ENCODE measurements at regions not wholly inside any gene's neighbourhood (a gene's known extent, or its start where the extent isn't known, plus 50 kb on each side); places are given as distances from the start of the nearest gene placed in this dataset.

DNA sequence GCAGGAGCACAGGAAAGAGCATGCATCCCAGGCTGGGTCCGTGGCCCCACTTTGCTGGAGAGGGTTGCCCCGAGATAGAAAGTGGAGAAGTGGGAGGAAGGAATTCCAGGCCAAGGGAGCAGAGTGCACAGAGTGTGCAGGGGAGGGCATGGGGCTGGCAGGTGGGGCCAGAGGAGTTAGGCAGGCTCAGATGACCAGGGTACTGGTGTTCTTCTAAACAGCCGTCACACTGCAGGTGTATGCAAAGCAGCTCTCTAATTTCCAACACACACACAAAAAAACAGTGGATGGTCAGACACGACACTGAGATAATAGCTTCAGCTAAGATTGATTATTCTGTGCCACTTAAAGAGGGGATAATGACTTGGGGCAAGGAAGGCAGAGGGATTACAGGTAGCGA lies 212.2 kb downstream of the MTRR start:
- Histone ChIP-seq H2AFZ (ENCODE audit: low read depth, low read length) (no peak overlapping the region), H3K9me1 (replicated peaks; ENCODE audit: control insufficient read depth, extremely low read depth, insufficient read depth, low read length) (no peaks in the 10 kb centered on the region), H4K20me1 (replicated peaks; ENCODE audit: control insufficient read depth, extremely low read depth, insufficient read depth, low read length) (no peaks in the 10 kb centered on the region), H3K9me3 (replicated peaks; ENCODE audit: control insufficient read depth, insufficient read depth, low read length) (no peaks in the 10 kb centered on the region), H3K36me3 (ENCODE audit: control insufficient read depth in 2 of 2, extremely low read depth in 1 of 2, insufficient read depth in 2 of 2, low read length in 2 of 2) (no peaks in the 10 kb centered on the region), H3K27ac (ENCODE audit: insufficient read depth, low read depth, low read length) (no peak overlapping the region), H3K4me2 (ENCODE audit: insufficient read depth, low read length) (no peak overlapping the region), H3K4me3 (replicated peaks in 1 of 3; ENCODE audit: insufficient read depth in 1 of 3, low read depth in 1 of 3, low read length in 3 of 3) (no peak overlapping the region), H3K27me3 (ENCODE audit: control insufficient read depth in 2 of 2, insufficient read depth in 2 of 2, low read length in 2 of 2) (no peaks in the 10 kb centered on the region), H3K4me1 (ENCODE audit: control insufficient read depth, extremely low read depth, insufficient read depth, low read length) (no peaks in the 10 kb centered on the region), H3K79me2 (ENCODE audit: control insufficient read depth, insufficient read depth, low read length) (no peaks in the 10 kb centered on the region), H3K9ac (replicated peaks; ENCODE audit: extremely low read depth, insufficient read depth, low read length) (no peak overlapping the region)
- CTCF ChIA-PET = no interaction called here
- POLR2A ChIA-PET = no interaction called here
- intact Hi-C loops (cut with micrococcal nuclease) = no loop called here
- dilution Hi-C loops (cut with MboI; ENCODE audit: extremely low pct_ligation_motif_present, low sequenced_read_pairs) = no loop called here
- DNase-seq (ENCODE audit: low read depth, low spot score) = no peak
- no TSS peak for BruUV-seq (replicated peaks)
- no peak for FAIRE-seq
- TF ChIP-seq FOS (IDR thresholded peaks at IDR 0.05; ENCODE audit: borderline replicate concordance, insufficient read depth, low read length) (no peak), GATA2 (IDR thresholded peaks at IDR 0.05; ENCODE audit: insufficient read depth, insufficient read length, low read depth, low read length) (no peak), POLR2A (IDR thresholded peaks at IDR 0.05; ENCODE audit: low read depth, low read length) (no peak), EZH2 (IDR thresholded peaks at IDR 0.05; ENCODE audit: borderline replicate concordance, low read depth, low read length, severe bottlenecking) (no peak), MAX (IDR thresholded peaks at IDR 0.05; ENCODE audit: insufficient read depth, insufficient read length) (no peak), POLR2AphosphoS5 (IDR thresholded peaks at IDR 0.05; ENCODE audit: insufficient read depth, low read depth, low read length) (no peak), JUN (IDR thresholded peaks at IDR 0.05; ENCODE audit: borderline replicate concordance, insufficient read depth, insufficient read length, low read depth) (no peak), MYC (IDR thresholded peaks at IDR 0.05; ENCODE audit: low read depth, low read length) (no peak)
- TF ChIP-seq, protein P1, sequence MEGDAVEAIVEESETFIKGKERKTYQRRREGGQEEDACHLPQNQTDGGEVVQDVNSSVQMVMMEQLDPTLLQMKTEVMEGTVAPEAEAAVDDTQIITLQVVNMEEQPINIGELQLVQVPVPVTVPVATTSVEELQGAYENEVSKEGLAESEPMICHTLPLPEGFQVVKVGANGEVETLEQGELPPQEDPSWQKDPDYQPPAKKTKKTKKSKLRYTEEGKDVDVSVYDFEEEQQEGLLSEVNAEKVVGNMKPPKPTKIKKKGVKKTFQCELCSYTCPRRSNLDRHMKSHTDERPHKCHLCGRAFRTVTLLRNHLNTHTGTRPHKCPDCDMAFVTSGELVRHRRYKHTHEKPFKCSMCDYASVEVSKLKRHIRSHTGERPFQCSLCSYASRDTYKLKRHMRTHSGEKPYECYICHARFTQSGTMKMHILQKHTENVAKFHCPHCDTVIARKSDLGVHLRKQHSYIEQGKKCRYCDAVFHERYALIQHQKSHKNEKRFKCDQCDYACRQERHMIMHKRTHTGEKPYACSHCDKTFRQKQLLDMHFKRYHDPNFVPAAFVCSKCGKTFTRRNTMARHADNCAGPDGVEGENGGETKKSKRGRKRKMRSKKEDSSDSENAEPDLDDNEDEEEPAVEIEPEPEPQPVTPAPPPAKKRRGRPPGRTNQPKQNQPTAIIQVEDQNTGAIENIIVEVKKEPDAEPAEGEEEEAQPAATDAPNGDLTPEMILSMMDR (IDR thresholded peaks at IDR 0.05; ENCODE audit: extremely low read depth in 1 of 2, insufficient read depth in 1 of 2, low read depth in 1 of 2, low read length in 2 of 2) = no peak

Data from endothelial cell of umbilical vein (primary cell).